Head of caudate nucleus (tissue), 42 donors: ENCODE measurements at regions not wholly inside any gene's neighbourhood (a gene's known extent, or its start where the extent isn't known, plus 50 kb on each side); places are given as distances from the start of the nearest gene placed in this dataset.
"Not testable (repeated sequence)": the region's sequence is repeated elsewhere in the genome, so short reads cannot be mapped to it uniquely, and the experiment has no call there.

Experiments
- DNase-seq, 42 donors: peaks; one replicate each; pipeline versions ENCODE4 v3.0.0 to v3.0.0-alpha.2; 2020 to 2021; ENCODE audit warnings: mixed read lengths in 7 of 42
- intact Hi-C: fragments of 100-400 bp; cut with DNase I; formaldehyde crosslinking; loops from one replicate; pipeline ENCODE4 v1.15.0; 2022

DNA sequence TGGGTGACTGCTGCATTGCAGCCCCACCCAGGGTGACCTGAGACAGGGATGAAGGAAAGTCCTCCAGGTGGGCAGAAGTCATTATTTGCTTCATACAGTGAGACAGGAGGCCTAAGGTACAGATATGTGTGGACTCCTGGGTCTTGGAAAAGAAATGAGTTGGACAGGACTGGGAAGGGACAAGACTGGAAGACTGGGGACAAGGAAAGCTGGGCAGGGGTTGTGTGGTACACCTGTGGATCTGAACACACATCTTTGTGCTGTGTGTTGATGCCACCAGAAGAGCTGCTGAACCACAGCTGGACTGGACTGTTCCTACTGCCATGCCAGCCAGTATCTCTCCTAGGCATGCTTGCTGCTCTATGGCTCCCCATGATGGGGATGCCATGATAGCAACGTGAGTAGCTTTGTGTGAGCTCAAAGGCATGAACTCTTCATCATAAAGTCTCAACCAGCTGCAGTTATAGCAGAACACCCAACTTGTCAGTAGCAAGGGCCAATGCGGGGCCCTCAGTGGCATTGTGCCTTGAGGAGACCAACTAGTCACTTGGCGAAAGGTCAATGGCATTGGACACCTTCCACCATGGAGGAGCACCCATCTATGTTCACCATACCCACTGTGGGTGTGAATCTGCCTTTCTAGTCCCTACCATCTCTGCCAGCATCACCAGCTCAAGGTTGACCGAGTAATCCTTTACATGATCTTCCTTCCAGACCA is 76.0 kb upstream of the GRB10 start:
- peak in 1 of 42 donors; percentile 25 for DNase-seq
- intact Hi-C loops: no loop called here

GRCh38 chr7:50857804-50858489 is 75.3 kb upstream of the GRB10 start:
- peak in 1 of 42 donors; percentile 46 for DNase-seq
- intact Hi-C loops: no loop called here

GRCh38 chr7:50856806-50857205 is 74.1 kb upstream of the GRB10 start:
- intact Hi-C loops: no loop called here
- no peak for DNase-seq

GRCh38 chr7:50856231-50856630 is 73.5 kb upstream of the GRB10 start:
- intact Hi-C loops: no loop called here
- no peak for DNase-seq

DNA sequence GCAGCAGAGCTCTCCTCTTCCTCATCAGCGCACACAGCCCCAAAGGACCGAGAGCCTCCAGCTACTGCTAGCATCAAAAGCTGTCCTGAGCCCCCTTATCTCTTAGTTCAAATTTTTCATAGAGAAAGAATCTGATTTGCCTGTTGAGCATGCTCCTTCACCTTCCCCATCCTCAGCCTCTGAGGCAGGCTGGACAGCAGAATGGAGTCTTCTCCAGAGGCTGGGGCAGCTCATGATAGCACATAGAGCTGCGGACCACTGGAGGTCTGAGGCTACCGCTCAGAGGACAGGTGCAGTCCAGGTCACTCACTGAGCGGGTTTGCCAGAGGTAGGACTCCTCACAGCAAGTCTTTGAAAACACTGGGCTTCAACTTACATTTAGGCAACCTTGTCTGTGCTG is 72.8 kb upstream of the GRB10 start:
- no peak for DNase-seq
- intact Hi-C loops: no loop called here

DNA sequence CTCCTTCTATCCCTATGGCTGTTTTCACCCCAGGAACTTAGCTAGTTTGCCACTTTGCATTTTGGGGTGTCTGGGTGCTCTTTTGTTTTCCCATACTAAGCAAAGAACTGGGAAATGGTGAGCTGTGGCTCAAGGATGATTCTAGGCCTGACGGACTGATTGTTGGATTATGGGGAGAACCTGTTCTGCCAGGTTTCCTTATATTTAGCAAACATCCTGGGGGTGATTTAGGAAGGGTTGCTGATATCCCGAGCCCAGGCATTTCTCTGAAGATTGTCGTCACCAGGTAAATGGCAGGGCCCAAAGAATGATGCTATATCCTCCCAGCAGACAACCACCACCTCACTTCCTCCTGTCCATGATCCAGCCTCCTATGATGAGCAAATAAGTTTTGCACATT is 72.1 kb upstream of the GRB10 start:
- DNase-seq: no peak
- intact Hi-C loops: no loop called here

DNA sequence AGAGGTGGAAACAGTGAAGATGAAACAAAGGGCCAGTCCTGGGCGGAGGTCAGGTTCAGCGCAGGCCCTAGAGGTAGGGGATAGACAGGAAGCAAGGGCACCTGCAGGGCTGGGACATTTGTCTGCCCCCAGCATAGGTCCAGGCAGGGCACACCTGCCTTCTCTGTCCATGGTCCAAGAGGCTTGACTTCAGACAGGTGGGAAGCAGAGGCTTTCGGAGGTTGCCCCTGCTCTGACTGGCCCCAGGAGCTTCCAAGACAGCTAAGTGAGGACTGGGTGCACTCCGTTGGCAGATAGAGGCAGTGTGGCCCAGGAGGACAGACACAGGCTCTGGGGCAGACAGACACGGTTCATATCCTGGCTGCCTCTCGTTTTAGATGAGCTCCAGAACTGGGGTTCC is 71.6 kb upstream of the GRB10 start:
- intact Hi-C loops: no loop called here
- no peak for DNase-seq

DNA sequence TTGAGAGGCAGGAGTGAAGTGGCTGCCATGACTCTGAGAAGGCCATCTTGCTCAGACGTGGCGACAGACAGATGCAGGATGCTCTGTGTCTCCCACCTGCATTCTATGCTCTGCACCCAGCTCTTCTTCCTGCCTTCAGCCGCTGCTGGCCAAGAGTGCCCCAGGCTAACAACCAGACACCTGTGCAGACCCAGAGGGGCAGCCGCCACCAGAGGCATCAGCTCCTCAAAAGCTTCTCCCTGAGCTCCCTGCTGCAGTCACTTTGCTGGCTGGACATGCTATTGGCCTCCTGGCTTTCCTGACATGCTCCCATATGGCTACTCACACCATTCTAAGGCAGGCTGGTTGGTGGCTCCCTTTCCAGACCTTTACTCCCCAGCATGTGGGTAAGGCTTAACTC is 70.6 kb upstream of the GRB10 start:
- DNase-seq: no peak
- intact Hi-C loops: no loop called here

- intact Hi-C loops: no loop called here
- no peak for DNase-seq
Observed at GRCh38 chr7:50852901-50853300, 70.2 kb upstream of the GRB10 start.

- no peak for DNase-seq
- intact Hi-C loops: no loop called here
Observed at GRCh38 chr7:50851891-50852290, 69.2 kb upstream of the GRB10 start.

DNA sequence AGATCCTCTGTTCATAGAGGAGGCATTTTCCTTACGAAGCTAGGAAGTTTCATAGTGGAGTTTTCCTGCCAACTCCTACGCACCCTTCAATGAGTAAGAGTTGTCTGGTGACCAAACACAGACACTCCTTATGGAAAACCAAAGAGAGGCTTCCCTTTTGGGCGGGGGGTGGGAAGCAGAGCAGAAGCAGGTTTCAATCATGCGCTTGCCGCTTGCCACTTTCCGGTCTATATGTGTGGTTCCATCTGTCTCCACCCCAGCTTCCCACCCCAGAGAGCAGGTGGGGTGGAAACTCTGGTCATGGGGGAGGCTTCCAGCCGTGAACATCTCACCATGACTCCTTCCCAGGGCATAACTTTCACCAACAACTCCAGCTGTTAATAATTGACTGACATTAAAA is 68.8 kb upstream of the GRB10 start:
- intact Hi-C loops: no loop called here
- no peak for DNase-seq

- intact Hi-C loops: no loop called here
- no peak for DNase-seq
Observed at GRCh38 chr7:50849991-50850390, 67.3 kb upstream of the GRB10 start.

DNA sequence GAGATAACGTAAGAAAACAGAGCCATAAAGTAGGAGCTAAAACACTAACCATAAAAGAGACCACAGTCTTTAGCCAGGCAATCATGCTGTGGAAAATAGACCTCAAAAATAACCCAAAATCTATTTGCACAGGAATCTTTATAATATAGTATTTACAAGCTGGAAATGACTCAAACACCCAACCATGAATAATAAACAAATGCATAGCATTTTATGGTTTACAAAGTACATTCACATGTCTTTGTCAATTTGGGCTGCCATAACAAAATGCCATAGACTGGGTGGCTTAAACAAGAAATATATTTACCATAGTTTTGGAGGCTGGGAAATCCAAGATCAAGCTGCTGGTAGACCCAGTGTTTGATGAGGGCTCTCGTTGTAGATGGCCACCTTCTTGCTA is 65.5 kb upstream of the GRB10 start:
- no peak for DNase-seq
- intact Hi-C loops: no loop called here

GRCh38 chr7:50844861-50845260 is 62.2 kb upstream of the GRB10 start:
- peak in 1 of 42 donors; percentile 1 for DNase-seq
- intact Hi-C loops: not testable (repeated sequence)

DNA sequence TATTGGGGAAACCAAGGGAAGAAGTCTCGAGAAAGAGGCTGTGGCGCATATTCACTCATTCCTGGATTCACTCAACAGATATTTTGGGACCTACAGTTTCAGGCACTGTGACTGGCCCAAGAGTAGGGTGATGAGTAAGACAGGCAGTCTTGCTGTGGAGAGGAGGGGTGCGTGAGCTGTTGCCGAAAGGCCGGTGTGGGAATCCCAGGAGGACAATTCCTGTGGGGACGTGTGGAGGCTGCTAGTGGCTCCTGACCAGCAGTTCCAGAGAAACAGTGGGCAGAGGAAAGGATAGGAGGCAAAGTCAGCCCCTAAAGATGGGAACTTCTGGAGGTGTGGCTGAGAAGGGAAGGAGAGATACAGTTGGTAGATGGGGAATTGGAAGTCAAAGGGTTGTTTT is 59.3 kb upstream of the GRB10 start:
- intact Hi-C loops: no loop called here
- peak in 1 of 42 donors; percentile 3 for DNase-seq

DNA sequence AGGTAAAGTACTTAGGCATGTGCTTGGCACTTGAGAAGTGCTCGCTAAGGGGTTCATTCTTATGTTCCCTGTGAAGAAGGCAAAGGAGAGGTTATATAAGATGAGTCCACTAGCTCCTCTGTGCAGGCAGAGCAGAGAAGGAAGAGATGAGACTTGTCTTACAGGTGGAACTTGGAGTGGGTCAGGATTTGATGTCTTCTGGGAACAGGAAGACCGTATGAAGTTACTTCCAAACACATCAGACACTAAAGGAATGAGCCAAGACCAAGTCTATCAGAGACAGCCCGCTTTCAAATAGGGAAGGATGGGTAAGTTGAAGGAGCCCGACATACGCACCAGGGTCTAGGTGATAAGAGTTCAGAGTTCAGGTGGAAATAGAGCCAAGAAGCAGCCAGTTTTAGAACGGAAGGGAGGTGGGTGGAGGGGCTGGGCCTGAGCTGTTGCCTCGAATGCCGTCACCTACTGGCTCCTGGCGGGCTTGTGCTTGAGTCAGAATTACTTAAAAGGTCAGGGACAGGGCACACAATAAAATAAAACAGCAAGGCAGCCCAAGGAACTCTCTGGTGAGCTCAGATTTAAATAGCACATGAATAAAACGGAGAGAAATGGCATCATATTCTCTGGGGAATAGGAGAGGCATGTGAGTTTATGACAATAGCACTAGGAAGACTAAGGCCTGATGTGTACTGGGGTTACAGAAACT is 56.1 kb upstream of the GRB10 start:
- intact Hi-C loops: no loop called here
- no peak for DNase-seq

DNA sequence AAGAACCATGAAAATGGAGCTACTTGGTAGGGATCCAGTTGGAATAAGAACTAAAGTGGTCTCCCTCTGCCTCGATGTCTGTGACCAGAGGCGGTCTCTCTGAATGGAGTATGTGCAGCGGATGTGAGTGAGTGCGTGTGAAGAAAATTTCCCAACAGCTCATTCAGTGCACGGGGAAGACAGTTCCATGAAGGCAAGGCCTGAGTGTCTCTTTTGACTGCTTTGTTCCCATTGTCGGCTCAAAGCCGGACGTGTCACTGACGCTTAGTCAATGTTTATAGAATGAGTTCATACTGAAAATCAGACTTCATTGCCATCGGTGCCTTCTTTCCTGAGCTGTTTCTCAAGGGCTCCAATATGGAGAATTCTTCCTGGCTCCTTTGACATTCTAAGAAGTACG is 55.3 kb upstream of the GRB10 start:
- DNase-seq: no peak
- intact Hi-C loops: no loop called here

GRCh38 chr7:50836646-50837045 is 54.0 kb upstream of the GRB10 start:
- DNase-seq: no peak
- intact Hi-C loops: no loop called here

GRCh38 chr7:50835156-50835555 is 52.5 kb upstream of the GRB10 start:
- DNase-seq: no peak
- intact Hi-C loops: no loop called here

DNA sequence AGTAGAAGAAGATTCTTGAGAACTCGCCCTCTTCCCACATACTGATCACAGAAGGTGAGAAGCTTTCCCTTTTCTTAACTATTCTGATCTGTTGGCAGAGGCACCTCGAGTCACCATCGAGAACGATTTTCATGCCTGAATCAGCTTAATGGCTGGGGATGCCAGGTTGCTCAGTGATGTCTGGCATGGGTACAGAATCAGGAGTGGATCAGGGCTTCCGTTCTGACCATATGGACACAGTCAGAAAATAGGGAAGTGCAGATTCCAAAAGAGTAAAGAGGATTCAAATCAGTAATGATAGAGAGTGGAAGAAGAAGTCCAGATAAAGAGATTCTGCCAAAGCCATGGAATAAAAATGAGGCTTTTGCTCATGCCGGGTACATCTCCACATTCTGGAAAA is 52.0 kb upstream of the GRB10 start:
- no peak for DNase-seq
- intact Hi-C loops: no loop called here
